ENCODE measurements at regions not wholly inside any gene's neighbourhood (a gene's known extent, or its start where the extent isn't known, plus 50 kb on each side); places are given as distances from the start of the nearest gene placed in this dataset.

DNA sequence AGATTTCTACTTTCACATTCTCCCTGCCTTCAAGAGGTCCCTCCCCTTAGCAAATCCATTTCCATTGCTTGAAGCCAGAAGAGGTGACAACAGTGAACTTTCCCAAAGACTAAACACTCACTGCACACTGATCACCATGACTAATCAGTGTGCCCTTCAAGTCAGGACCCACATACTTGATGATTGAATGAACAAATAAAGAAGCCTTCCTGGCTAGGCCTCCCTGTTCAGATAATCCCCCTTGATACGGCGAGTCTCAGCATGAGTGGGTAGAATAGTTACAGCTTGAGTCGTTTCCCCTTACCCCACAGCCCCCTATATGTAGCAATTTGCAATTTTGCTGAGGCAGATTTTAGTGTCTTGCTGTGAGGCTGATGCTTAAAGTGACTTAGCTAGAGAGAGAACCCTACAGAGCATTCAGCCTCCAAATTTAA, 102.2 kb downstream of the UNC5CL start (continued):
- TF ChIP-seq PHF8 (conservative IDR thresholded peaks at IDR 0.05; ENCODE audit: low read depth, low read length), result no peak
- no peak for TF ChIP-seq POLR2A (IDR thresholded peaks at IDR 0.05; ENCODE audit: control extremely low read depth in 1 of 2, low read depth in 2 of 2, low read length in 2 of 2)
- no peak for TF ChIP-seq JUND (IDR thresholded peaks at IDR 0.05; ENCODE audit: low read length)
- TF ChIP-seq CTBP2 (IDR thresholded peaks at IDR 0.05; ENCODE audit: borderline replicate concordance, insufficient read depth, insufficient read length, low read length), result no peak
- TF ChIP-seq, protein P1, sequence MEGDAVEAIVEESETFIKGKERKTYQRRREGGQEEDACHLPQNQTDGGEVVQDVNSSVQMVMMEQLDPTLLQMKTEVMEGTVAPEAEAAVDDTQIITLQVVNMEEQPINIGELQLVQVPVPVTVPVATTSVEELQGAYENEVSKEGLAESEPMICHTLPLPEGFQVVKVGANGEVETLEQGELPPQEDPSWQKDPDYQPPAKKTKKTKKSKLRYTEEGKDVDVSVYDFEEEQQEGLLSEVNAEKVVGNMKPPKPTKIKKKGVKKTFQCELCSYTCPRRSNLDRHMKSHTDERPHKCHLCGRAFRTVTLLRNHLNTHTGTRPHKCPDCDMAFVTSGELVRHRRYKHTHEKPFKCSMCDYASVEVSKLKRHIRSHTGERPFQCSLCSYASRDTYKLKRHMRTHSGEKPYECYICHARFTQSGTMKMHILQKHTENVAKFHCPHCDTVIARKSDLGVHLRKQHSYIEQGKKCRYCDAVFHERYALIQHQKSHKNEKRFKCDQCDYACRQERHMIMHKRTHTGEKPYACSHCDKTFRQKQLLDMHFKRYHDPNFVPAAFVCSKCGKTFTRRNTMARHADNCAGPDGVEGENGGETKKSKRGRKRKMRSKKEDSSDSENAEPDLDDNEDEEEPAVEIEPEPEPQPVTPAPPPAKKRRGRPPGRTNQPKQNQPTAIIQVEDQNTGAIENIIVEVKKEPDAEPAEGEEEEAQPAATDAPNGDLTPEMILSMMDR (IDR thresholded peaks at IDR 0.05; ENCODE audit: control extremely low read depth in 1 of 3, insufficient read depth in 1 of 3, low read depth in 1 of 3, low read length in 3 of 3), result no peak
- no peak for TF ChIP-seq BRCA1 (IDR thresholded peaks at IDR 0.05; ENCODE audit: low read depth, low read length)
- TF ChIP-seq, protein P2, sequence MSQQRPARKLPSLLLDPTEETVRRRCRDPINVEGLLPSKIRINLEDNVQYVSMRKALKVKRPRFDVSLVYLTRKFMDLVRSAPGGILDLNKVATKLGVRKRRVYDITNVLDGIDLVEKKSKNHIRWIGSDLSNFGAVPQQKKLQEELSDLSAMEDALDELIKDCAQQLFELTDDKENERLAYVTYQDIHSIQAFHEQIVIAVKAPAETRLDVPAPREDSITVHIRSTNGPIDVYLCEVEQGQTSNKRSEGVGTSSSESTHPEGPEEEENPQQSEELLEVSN (IDR thresholded peaks at IDR 0.05), result no peak
